CD4-positive, alpha-beta T cell (primary cell): ENCODE measurements at regions not wholly inside any gene's neighbourhood (a gene's known extent, or its start where the extent isn't known, plus 50 kb on each side); places are given as distances from the start of the nearest gene placed in this dataset.
A peak's percentile ranks its signal among the peaks of the same experiment; 100 is the strongest.

Experiments used
- ATAC-seq: fragments of 200-7000 bp; cut with Tn5 transposase; one replicate; pipeline ENCODE4 v1.10.0; 2022; ENCODE audit warnings: mild to moderate bottlenecking; ENCODE audit not compliant: poor library complexity
- CTCF ChIA-PET: fragments of 350-600 bp; sonication (Branson Sonifier 250); formaldehyde crosslinking; loops from one replicate; lab custom pipeline; 2021; ENCODE audit warnings: antibody characterized with exemption, inconsistent platforms; lab: Charles Lee
- POLR2A ChIA-PET: fragments of 350-600 bp; sonication (Branson Sonifier 250); formaldehyde crosslinking; loops from one replicate; lab custom pipeline; 2021; ENCODE audit warnings: antibody characterized with exemption, inconsistent platforms; lab: Charles Lee
- DNase-seq, 14 experiments: peaks; one replicate each; pipeline ENCODE4 v3.0.0-alpha.2; 2013 to 2020; ENCODE audit warnings: mixed read lengths in 2 of 14
- H3K27ac ChIP-seq, 2 donors: one replicate each; pipeline versions ENCODE4 v1.5.1 to v1.7.0; 2013; ENCODE audit warnings: low read length in 2 of 2, low read depth in 1 of 2, mild to moderate bottlenecking in 1 of 2
- H3K27me3 ChIP-seq, 2 experiments: 1 replicate in 1 of 2; 2 replicates in 1 of 2; pipeline versions ENCODE4 v1.6.1 to v1.7.0; 2013; ENCODE audit warnings: low read length in 2 of 2, control low read depth in 1 of 2, mild to moderate bottlenecking in 1 of 2, moderate library complexity in 1 of 2; ENCODE audit not compliant: insufficient read depth in 2 of 2, control insufficient read depth in 1 of 2
- H3K36me3 ChIP-seq: one replicate; pipeline ENCODE4 v1.6.1; 2013; ENCODE audit warnings: low read length, control low read depth; ENCODE audit not compliant: insufficient read depth
- H3K4me1 ChIP-seq: one replicate; pipeline ENCODE4 v1.6.1; 2013; ENCODE audit warnings: low read length, control low read depth; ENCODE audit not compliant: insufficient read depth
- H3K4me3 ChIP-seq: one replicate; pipeline ENCODE4 v1.5.1; 2013; ENCODE audit warnings: mild to moderate bottlenecking, low read length, moderate library complexity
- H3K9me3 ChIP-seq, 2 experiments: 1 replicate in 1 of 2; 2 replicates in 1 of 2; pipeline versions ENCODE4 v1.6.1 to v1.7.0; 2013; ENCODE audit warnings: low read length in 2 of 2, mild to moderate bottlenecking in 2 of 2, control low read depth in 1 of 2, moderate library complexity in 1 of 2; ENCODE audit not compliant: control insufficient read depth in 1 of 2, insufficient read depth in 1 of 2
- H3K27ac Mint-ChIP-seq: one replicate; pipeline ENCODE4 v1.8.0; 2020; ENCODE audit warnings: mixed read lengths
- H3K27me3 Mint-ChIP-seq: one replicate; pipeline ENCODE4 v1.8.0; 2021; ENCODE audit warnings: mixed read lengths
- H3K36me3 Mint-ChIP-seq: one replicate; pipeline ENCODE4 v1.8.0; 2021; ENCODE audit warnings: low read depth, mixed read lengths
- H3K4me1 Mint-ChIP-seq: one replicate; pipeline ENCODE4 v1.8.0; 2021; ENCODE audit warnings: low read depth, mixed read lengths
- H3K4me3 Mint-ChIP-seq: one replicate; pipeline ENCODE4 v1.8.0; 2020; ENCODE audit warnings: mild to moderate bottlenecking, mixed read lengths
- H3K9me3 Mint-ChIP-seq: one replicate; pipeline ENCODE4 v1.8.0; 2020; ENCODE audit warnings: mixed read lengths
- intact Hi-C, 2 experiments: fragments of 100-400 bp; cut with DNase I in 1 of 2; cut with micrococcal nuclease in 1 of 2; formaldehyde crosslinking; loops; one replicate each; pipeline versions ENCODE4 v1.15.1 to v1.9.0; 2023 to 2025; cut with DNase I, micrococcal nuclease
- TF ChIP-seq, protein P1 (sequence below): fragments of 200-600 bp; IDR thresholded peaks from one replicate; pipeline ENCODE4 v1.8.0; 2022; ENCODE audit warnings: antibody characterized with exemption, mild to moderate bottlenecking

DNA sequence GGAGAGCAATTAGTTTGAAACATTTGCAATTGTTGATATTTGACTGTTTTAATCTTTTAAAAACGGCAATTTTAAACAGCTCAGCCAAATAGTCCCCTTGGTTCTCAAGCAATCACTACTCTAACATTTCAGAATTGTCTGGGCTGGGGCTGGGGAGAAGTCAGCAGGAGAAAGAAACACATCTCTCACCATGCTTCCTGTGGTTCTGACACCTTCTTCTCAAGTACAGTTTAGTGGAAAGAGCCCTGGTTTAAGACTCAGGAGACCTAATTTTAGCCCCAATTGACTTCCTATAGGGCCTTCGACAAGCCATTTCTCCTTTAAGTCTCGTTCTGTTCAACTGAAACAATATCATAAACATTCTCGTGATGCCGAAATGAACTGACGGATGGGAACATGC lies 168.4 kb upstream of the CDYL start:
- H3K9me3 Mint-ChIP-seq = no peaks in the 10 kb centered on the region

DNA sequence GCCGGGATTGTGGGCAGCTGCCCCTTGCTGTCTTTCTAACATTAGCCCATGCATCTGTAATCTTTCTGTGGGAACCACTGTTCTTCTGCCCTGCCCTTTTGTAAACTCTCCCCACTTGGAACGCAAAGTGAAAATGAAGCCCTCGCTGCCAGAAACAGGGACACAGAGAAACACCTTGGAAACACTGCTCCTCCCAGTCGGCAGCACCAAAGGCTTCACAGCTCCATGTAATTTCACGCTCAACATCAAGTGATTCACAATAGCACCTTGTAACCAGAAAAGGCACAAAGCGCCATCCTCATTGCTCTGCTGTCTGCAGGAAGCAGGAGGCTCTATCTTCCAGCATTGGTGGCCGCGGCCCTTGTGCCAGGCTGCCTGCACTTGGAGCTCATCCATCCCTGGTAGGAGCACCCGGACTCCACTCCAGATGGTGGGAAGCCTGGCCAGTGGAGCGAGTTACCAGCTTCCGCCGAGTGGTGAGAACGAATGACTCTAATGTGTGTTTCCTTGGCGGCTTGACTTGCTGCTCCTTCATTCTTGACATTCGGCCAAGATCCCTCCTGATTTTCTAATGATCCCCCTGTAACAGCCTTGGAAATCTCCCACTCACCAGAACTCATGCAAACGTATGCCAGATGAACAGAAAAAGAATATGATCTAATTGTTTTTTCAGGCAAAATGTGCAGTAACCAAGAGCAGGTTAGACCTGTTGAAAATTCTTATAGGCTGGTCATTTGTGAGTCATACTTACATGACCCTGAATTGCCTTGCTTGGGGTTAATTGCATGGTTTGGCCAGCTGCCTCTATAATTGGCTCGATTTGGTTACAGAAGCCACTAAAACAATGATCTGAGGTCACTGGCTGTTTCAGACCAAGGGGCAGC lies 169.1 kb upstream of the CDYL start:
- Mint-ChIP-seq H3K36me3 (no peaks in the 10 kb centered on the region), H3K27ac (no peak overlapping the region), H3K27me3 (peaks cover 24% of the 10 kb centered on the region), H3K9me3 (no peaks in the 10 kb centered on the region), H3K4me3 (no peak overlapping the region), H3K4me1 (peaks cover 4% of the 10 kb centered on the region)
- no peak overlapping the region for H3K4me3 ChIP-seq
- POLR2A ChIA-PET = no interaction called here
- peaks cover 0 to 6% of the 10 kb centered on the region in 2 experiments for H3K9me3 ChIP-seq
- TF ChIP-seq, protein P1, sequence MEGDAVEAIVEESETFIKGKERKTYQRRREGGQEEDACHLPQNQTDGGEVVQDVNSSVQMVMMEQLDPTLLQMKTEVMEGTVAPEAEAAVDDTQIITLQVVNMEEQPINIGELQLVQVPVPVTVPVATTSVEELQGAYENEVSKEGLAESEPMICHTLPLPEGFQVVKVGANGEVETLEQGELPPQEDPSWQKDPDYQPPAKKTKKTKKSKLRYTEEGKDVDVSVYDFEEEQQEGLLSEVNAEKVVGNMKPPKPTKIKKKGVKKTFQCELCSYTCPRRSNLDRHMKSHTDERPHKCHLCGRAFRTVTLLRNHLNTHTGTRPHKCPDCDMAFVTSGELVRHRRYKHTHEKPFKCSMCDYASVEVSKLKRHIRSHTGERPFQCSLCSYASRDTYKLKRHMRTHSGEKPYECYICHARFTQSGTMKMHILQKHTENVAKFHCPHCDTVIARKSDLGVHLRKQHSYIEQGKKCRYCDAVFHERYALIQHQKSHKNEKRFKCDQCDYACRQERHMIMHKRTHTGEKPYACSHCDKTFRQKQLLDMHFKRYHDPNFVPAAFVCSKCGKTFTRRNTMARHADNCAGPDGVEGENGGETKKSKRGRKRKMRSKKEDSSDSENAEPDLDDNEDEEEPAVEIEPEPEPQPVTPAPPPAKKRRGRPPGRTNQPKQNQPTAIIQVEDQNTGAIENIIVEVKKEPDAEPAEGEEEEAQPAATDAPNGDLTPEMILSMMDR = no peak
- H3K4me1 ChIP-seq = peaks cover 7% of the 10 kb centered on the region
- intact Hi-C loops = no loop called here
- no peak overlapping the region for H3K27ac ChIP-seq
- H3K27me3 ChIP-seq = peaks cover 0 to 2% of the 10 kb centered on the region in 2 experiments
- CTCF ChIA-PET = no interaction called here
- DNase-seq = peak in 1 of 14 experiments; percentile 7
- ATAC-seq = no peak
- H3K36me3 ChIP-seq = no peaks in the 10 kb centered on the region

More for the DNA sequence above, 168.4 kb upstream of the CDYL start:
- H3K4me1 ChIP-seq = peaks cover 7% of the 10 kb centered on the region
- ATAC-seq (no peak), DNase-seq (peak in 1 of 14 experiments; percentile 56)
- ChIA-PET CTCF (no interaction called here), POLR2A (no interaction called here)
- peaks cover 21% of the 10 kb centered on the region for H3K27me3 Mint-ChIP-seq
- H3K36me3 ChIP-seq = no peaks in the 10 kb centered on the region
- H3K36me3 Mint-ChIP-seq = no peaks in the 10 kb centered on the region
- H3K27ac Mint-ChIP-seq = no peak overlapping the region
- intact Hi-C loops = no loop called here
- H3K27ac ChIP-seq = no peak overlapping the region
- H3K4me3 ChIP-seq = no peak overlapping the region
- H3K9me3 ChIP-seq = peaks cover 0 to 6% of the 10 kb centered on the region in 2 experiments
- no peaks in the 10 kb centered on the region for H3K27me3 ChIP-seq
- H3K4me1 Mint-ChIP-seq = peaks cover 4% of the 10 kb centered on the region
- TF ChIP-seq, protein P1 = no peak
- no peak overlapping the region for H3K4me3 Mint-ChIP-seq

DNA sequence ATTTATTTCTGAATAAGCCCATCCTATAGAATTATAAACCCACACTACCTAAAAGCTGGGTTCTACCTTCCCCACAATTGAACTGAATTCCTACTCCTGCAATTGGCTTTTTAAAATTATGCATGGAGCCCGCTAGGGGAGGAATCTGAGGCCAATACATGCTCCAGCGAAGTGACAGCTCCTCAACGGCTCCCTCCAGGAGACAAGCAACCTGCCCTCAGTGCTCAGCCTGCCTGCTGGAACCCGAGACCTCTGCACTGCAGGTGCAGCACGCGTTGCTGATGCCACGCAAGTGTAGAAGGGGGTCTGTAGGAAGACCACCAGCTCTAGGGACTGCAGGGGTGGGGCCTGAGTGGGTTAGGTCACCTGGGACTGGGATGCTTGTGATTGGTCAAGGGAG lies 170.2 kb upstream of the CDYL start:
- Mint-ChIP-seq H3K4me1 (peaks cover 3% of the 10 kb centered on the region), H3K36me3 (no peaks in the 10 kb centered on the region), H3K9me3 (no peaks in the 10 kb centered on the region), H3K27ac (no peak overlapping the region), H3K27me3 (peaks cover 23% of the 10 kb centered on the region), H3K4me3 (no peak overlapping the region)
- ATAC-seq (no peak), DNase-seq (no peak)
- H3K4me1 ChIP-seq = peaks cover 7% of the 10 kb centered on the region
- H3K27me3 ChIP-seq = peaks cover 0 to 4% of the 10 kb centered on the region in 2 experiments
- CTCF ChIA-PET = interaction anchor here (0.6 kb wide), 1 partner anchor 8 kb away, joined by 3 read pairs; no protein-coding TSS in a partner anchor
- POLR2A ChIA-PET = no interaction called here
- H3K4me3 ChIP-seq = no peak overlapping the region
- H3K9me3 ChIP-seq = peaks cover 0 to 6% of the 10 kb centered on the region in 2 experiments
- TF ChIP-seq, protein P1 = no peak
- H3K36me3 ChIP-seq = no peaks in the 10 kb centered on the region
- intact Hi-C loops = no loop called here
- H3K27ac ChIP-seq = no peak overlapping the region
